ENCODE measurements at regions not wholly inside any gene's neighbourhood (a gene's known extent, or its start where the extent isn't known, plus 50 kb on each side); places are given as distances from the start of the nearest gene placed in this dataset.

- H3K27ac ChIP-seq (ENCODE audit: low read depth, low read length, poor library complexity, severe bottlenecking): no peak overlapping the region
- ChIA-PET POLR2A (ENCODE audit: low non-redundant PET) (no interaction called here), CTCF (no interaction called here)
- no peaks in the 10 kb centered on the region for H3K4me1 ChIP-seq (ENCODE audit: insufficient read depth, low read length, poor library complexity, severe bottlenecking)
- TF ChIP-seq EZH2 (IDR thresholded peaks at IDR 0.05; ENCODE audit: borderline replicate concordance, low read depth, low read length, poor library complexity, severe bottlenecking) (no peak), CTCF (conservative IDR thresholded peaks at IDR 0.05; ENCODE audit: low read depth, low read length) (no peak)
- H3K4me3 ChIP-seq (ENCODE audit: low read depth, low read length, poor library complexity, severe bottlenecking): no peak overlapping the region
- no peaks in the 10 kb centered on the region for H3K9me3 ChIP-seq (ENCODE audit: low read depth, low read length, poor library complexity, severe bottlenecking)
- BruUV-seq (replicated peaks): no TSS peak
- no peaks in the 10 kb centered on the region for H3K27me3 ChIP-seq (replicated peaks; ENCODE audit: insufficient read depth, low read depth, low read length, poor library complexity)
- no peak for DNase-seq (ENCODE audit: low spot score)
- intact Hi-C loops (cut with micrococcal nuclease; ENCODE audit: unreplicated experiment): no loop called here
- H3K36me3 ChIP-seq (ENCODE audit: insufficient read depth, low read length, poor library complexity, severe bottlenecking): no peaks in the 10 kb centered on the region
These were observed 120.1 kb upstream of the ADGRF1 start for GRCh38 chr6:47162231-47162630.

DNA sequence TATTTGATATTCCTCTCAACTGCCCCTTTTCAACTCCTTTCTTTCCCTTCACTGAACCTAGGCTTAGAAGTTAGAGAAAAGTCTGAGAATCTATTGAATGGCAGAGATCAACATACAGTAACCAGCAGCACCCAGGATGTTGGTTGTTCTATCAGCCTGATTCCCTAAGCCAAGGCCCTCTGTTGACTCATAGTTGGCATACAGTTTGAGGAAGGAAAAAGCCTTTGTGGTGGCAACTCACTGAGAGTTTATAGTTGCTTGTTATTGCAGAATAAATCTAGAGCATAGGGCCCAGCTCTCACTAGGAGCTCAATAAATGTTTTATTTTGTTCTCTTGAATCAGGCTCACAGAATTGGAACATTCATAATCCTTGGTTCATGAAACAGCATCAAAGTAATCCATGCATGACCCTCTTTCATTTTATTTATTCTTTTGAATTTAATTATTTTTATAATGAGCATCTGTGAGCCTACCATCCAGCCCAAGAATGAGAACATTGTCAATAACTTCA, 119.1 kb upstream of the ADGRF1 start:
- no peaks in the 10 kb centered on the region for H3K36me3 ChIP-seq (ENCODE audit: insufficient read depth, low read length, poor library complexity, severe bottlenecking)
- no peaks in the 10 kb centered on the region for H3K9me3 ChIP-seq (ENCODE audit: low read depth, low read length, poor library complexity, severe bottlenecking)
- ChIA-PET POLR2A (ENCODE audit: low non-redundant PET) (no interaction called here), CTCF (no interaction called here)
- no TSS peak for BruUV-seq (replicated peaks)
- DNase-seq (ENCODE audit: low spot score): no peak
- intact Hi-C loops (cut with micrococcal nuclease; ENCODE audit: unreplicated experiment): no loop called here
- no peak overlapping the region for H3K4me3 ChIP-seq (ENCODE audit: low read depth, low read length, poor library complexity, severe bottlenecking)
- H3K27ac ChIP-seq (ENCODE audit: low read depth, low read length, poor library complexity, severe bottlenecking): no peak overlapping the region
- TF ChIP-seq EZH2 (IDR thresholded peaks at IDR 0.05; ENCODE audit: borderline replicate concordance, low read depth, low read length, poor library complexity, severe bottlenecking): no peak
- TF ChIP-seq CTCF (conservative IDR thresholded peaks at IDR 0.05; ENCODE audit: low read depth, low read length): no peak
- no peaks in the 10 kb centered on the region for H3K4me1 ChIP-seq (ENCODE audit: insufficient read depth, low read length, poor library complexity, severe bottlenecking)
- no peaks in the 10 kb centered on the region for H3K27me3 ChIP-seq (replicated peaks; ENCODE audit: insufficient read depth, low read depth, low read length, poor library complexity)

DNA sequence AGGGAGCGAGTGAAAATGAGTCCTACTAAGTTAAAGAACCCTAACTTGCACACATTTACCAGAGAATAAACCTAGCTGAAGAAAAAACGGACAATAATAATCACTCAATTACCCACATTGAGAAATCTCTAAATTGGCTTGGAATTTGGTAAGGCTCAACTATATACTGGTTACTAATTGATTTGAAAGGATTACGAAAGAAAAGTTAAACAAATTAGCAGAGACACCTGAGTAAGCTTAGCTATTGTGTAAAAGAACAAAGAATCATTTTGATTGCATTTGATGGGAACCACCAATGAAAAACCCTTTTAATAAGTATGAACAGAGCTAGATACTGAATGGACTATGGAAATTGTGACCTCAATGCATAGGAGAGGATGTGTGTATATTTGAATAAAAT, 118.6 kb upstream of the ADGRF1 start:
- CTCF ChIA-PET: no interaction called here
- DNase-seq (ENCODE audit: low spot score): no peak
- POLR2A ChIA-PET (ENCODE audit: low non-redundant PET): no interaction called here
- Histone ChIP-seq H3K27ac (ENCODE audit: low read depth, low read length, poor library complexity, severe bottlenecking) (no peak overlapping the region), H3K4me3 (ENCODE audit: low read depth, low read length, poor library complexity, severe bottlenecking) (no peak overlapping the region), H3K36me3 (ENCODE audit: insufficient read depth, low read length, poor library complexity, severe bottlenecking) (no peaks in the 10 kb centered on the region), H3K4me1 (ENCODE audit: insufficient read depth, low read length, poor library complexity, severe bottlenecking) (no peaks in the 10 kb centered on the region), H3K9me3 (ENCODE audit: low read depth, low read length, poor library complexity, severe bottlenecking) (no peaks in the 10 kb centered on the region), H3K27me3 (replicated peaks; ENCODE audit: insufficient read depth, low read depth, low read length, poor library complexity) (no peaks in the 10 kb centered on the region)
- intact Hi-C loops (cut with micrococcal nuclease; ENCODE audit: unreplicated experiment): no loop called here
- no TSS peak for BruUV-seq (replicated peaks)
- TF ChIP-seq CTCF (conservative IDR thresholded peaks at IDR 0.05; ENCODE audit: low read depth, low read length): no peak
- no peak for TF ChIP-seq EZH2 (IDR thresholded peaks at IDR 0.05; ENCODE audit: borderline replicate concordance, low read depth, low read length, poor library complexity, severe bottlenecking)

All from A673 (cell line).